SK-N-SH (cell line): ENCODE measurements at regions not wholly inside any gene's neighbourhood (a gene's known extent, or its start where the extent isn't known, plus 50 kb on each side); places are given as distances from the start of the nearest gene placed in this dataset.

Experiments
- CTCF ChIA-PET: fragments of 300-600, 350-600 bp; formaldehyde crosslinking; extraction: SDS; loops from one replicate; lab custom pipeline; 2021; lab: Yijun Ruan, JAX
- POLR2A ChIA-PET: fragments of 350-600 bp; sonication (Branson Sonifier 250); formaldehyde crosslinking; extraction: SDS; loops from one replicate; lab custom pipeline; 2020; ENCODE audit warnings: antibody characterized with exemption, inconsistent platforms; lab: Yijun Ruan, JAX
- DNase-seq: peaks from one replicate; pipeline ENCODE4 v3.0.0; 2012
- H2AFZ ChIP-seq: fragments of 200-600 bp; sonication (generic); 2 replicates; pipeline ENCODE4 v1.8.1; 2016; ENCODE audit warnings: antibody characterized with exemption, mild to moderate bottlenecking, low read depth
- H3F3A ChIP-seq: fragments of 200-600 bp; sonication (generic); replicated peaks from 2 replicates; pipeline ENCODE3; 2016; ENCODE audit warnings: antibody characterized with exemption, mild to moderate bottlenecking; ENCODE audit not compliant: insufficient read depth
- H3K27ac ChIP-seq, 2 experiments: fragments of 200-500 bp in 1 of 2; fragments of 200-600 bp in 1 of 2; sonication (Bioruptor generic) in 1 of 2; sonication (generic), shearing (Covaris generic) in 1 of 2; 2 replicates each; pipeline versions ENCODE4 v1.5.1 to v1.6.1; 2014 to 2016; ENCODE audit warnings: low read depth in 2 of 2, inconsistent platforms in 1 of 2, low read length in 1 of 2, mild to moderate bottlenecking in 1 of 2, mixed read lengths in 1 of 2
- H3K27me3 ChIP-seq: fragments of 200-600 bp; sonication (generic), shearing (Covaris generic); 2 replicates; pipeline ENCODE4 v1.6.1; 2016; ENCODE audit warnings: mixed run types; ENCODE audit not compliant: insufficient read depth
- H3K36me3 ChIP-seq, 2 experiments: fragments of 200-500 bp in 1 of 2; fragments of 200-600 bp in 1 of 2; sonication (Bioruptor generic) in 1 of 2; sonication (generic) in 1 of 2; replicated peaks in 1 of 2; 2 replicates each; pipeline versions ENCODE3 to v1.5.1; 2014 to 2016; ENCODE audit warnings: low read length in 1 of 2, mild to moderate bottlenecking in 1 of 2; ENCODE audit not compliant: insufficient read depth in 2 of 2, control insufficient read depth in 1 of 2
- H3K4me1 ChIP-seq, 2 experiments: fragments of 200-500 bp in 1 of 2; fragments of 200-600 bp in 1 of 2; sonication (Bioruptor generic) in 1 of 2; sonication (generic), shearing (Covaris generic) in 1 of 2; 2 replicates each; pipeline versions ENCODE4 v1.5.1 to v1.6.1; 2014 to 2016; ENCODE audit warnings: low read depth in 1 of 2, low read length in 1 of 2, mixed run types in 1 of 2; ENCODE audit not compliant: insufficient read depth in 2 of 2, control insufficient read depth in 1 of 2
- H3K4me2 ChIP-seq: fragments of 200-600 bp; sonication (generic), shearing (Covaris generic); 2 replicates; pipeline ENCODE4 v1.6.1; 2017; ENCODE audit warnings: mixed run types
- H3K4me3 ChIP-seq, 2 experiments: fragments of 200-500 bp in 1 of 2; fragments of 200-600 bp in 1 of 2; sonication (Bioruptor generic) in 1 of 2; sonication (generic), shearing (Covaris generic) in 1 of 2; 2 replicates each; pipeline versions ENCODE4 v1.5.1 to v1.8.1; 2014 to 2016; ENCODE audit warnings: low read depth in 2 of 2, inconsistent platforms in 1 of 2, low read length in 1 of 2, mild to moderate bottlenecking in 1 of 2, mixed read lengths in 1 of 2, moderate library complexity in 1 of 2
- H3K79me2 ChIP-seq: fragments of 200-600 bp; sonication (generic); 2 replicates; pipeline ENCODE4 v1.8.1; 2017; ENCODE audit warnings: mild to moderate bottlenecking; ENCODE audit not compliant: insufficient read depth
- H3K9ac ChIP-seq: fragments of 200-600 bp; sonication (generic); 2 replicates; pipeline ENCODE4 v1.6.1; 2017; ENCODE audit warnings: mixed run types
- H3K9me2 ChIP-seq: fragments of 200-600 bp; sonication (generic); 2 replicates; pipeline ENCODE4 v1.6.1; 2017; ENCODE audit warnings: mixed run types
- H3K9me3 ChIP-seq: fragments of 200-600 bp; sonication (generic); 2 replicates; pipeline ENCODE4 v1.6.1; 2017; ENCODE audit warnings: mixed run types, mild to moderate bottlenecking, moderate library complexity
- H4K20me1 ChIP-seq: fragments of 200-600 bp; sonication (generic); 2 replicates; pipeline ENCODE4 v1.6.1; 2017; ENCODE audit warnings: mild to moderate bottlenecking, mixed run types; ENCODE audit not compliant: insufficient read depth
- ELF1 ChIP-seq: IDR thresholded peaks from 2 replicates; pipeline ENCODE4 v1.4.0; 2012
- EZH2phosphoT487 ChIP-seq: fragments of 200-600 bp; sonication (generic); IDR thresholded peaks from 2 replicates; pipeline ENCODE4 v1.6.1; 2017; ENCODE audit warnings: low read depth, mixed run types, mild to moderate bottlenecking, antibody characterized with exemption, moderate library complexity, borderline replicate concordance
- FOSL2 ChIP-seq: IDR thresholded peaks from 2 replicates; pipeline ENCODE4 v1.4.0; 2012; ENCODE audit warnings: low read depth, mild to moderate bottlenecking, moderate library complexity, borderline replicate concordance
- GATA2 ChIP-seq: sonication (generic); formaldehyde crosslinking; IDR thresholded peaks from 2 replicates; pipeline ENCODE4 v1.5.0; 2020; ENCODE audit warnings: mild to moderate bottlenecking, missing genetic modification reagents
- MEF2A ChIP-seq: IDR thresholded peaks from 2 replicates; pipeline ENCODE4 v1.4.0; 2012; ENCODE audit warnings: low read depth, borderline replicate concordance
- MXI1 ChIP-seq: IDR thresholded peaks from 2 replicates; pipeline ENCODE4 v1.6.1; 2012; ENCODE audit warnings: mild to moderate bottlenecking, low read depth, low read length, improper control_type of control experiment
- NFIC ChIP-seq: IDR thresholded peaks from 2 replicates; pipeline ENCODE4 v1.4.0; 2012; ENCODE audit warnings: borderline replicate concordance
- RAD21 ChIP-seq: IDR thresholded peaks from 2 replicates; pipeline ENCODE4 v1.6.1; 2012; ENCODE audit warnings: mild to moderate bottlenecking, low read length
- RCOR1 ChIP-seq: fragments of 150-350 bp; IDR thresholded peaks from 2 replicates; pipeline ENCODE4 v1.6.1; 2017; ENCODE audit warnings: antibody characterized with exemption, low read length
- SMC3 ChIP-seq: IDR thresholded peaks from 2 replicates; pipeline ENCODE4 v1.6.1; 2012; ENCODE audit warnings: low read depth, low read length, improper control_type of control experiment
- TCF12 ChIP-seq: IDR thresholded peaks from 2 replicates; pipeline ENCODE4 v1.4.0; 2012
- YY1 ChIP-seq: IDR thresholded peaks from 2 replicates; pipeline ENCODE4 v1.4.0; 2012; ENCODE audit warnings: low read depth, mild to moderate bottlenecking
- WGBS: methylation state at CpG from one replicate; pipeline ENCODE4 v1.1.6; 2017; ENCODE audit warnings: low lambda C conversion rate; 5-methylcytosine and 5-hydroxymethylcytosine counted together
- TF ChIP-seq, protein P1 (sequence below): fragments of 150-350 bp; IDR thresholded peaks from 2 replicates; pipeline ENCODE4 v1.6.1; 2016; ENCODE audit warnings: mild to moderate bottlenecking, low read depth, low read length
- TF ChIP-seq, protein P2 (sequence below): IDR thresholded peaks from 2 replicates; pipeline ENCODE4 v1.4.0; 2012; ENCODE audit warnings: low read depth, borderline replicate concordance
- TF ChIP-seq, protein P3 (sequence below): IDR thresholded peaks from 2 replicates; pipeline ENCODE4 v1.6.1; 2012; ENCODE audit warnings: mild to moderate bottlenecking, low read depth, low read length, moderate library complexity

- TF ChIP-seq MXI1: no peak
Measured at GRCh38 chr1:233459470-233459945, 132.0 kb downstream of the MAP3K21 start (continued).

GRCh38 chr1:233459968-233460367, 132.4 kb downstream of the MAP3K21 start:
- Histone ChIP-seq H3K4me3 (no peak overlapping the region), H3K4me2 (no peak overlapping the region), H2AFZ (no peak overlapping the region), H4K20me1 (no peaks in the 10 kb centered on the region), H3K4me1 (peaks cover 0 to 2% of the 10 kb centered on the region in 2 experiments; a peak in 1 of 4 replicates), H3K9me2 (no peaks in the 10 kb centered on the region), H3K36me3 (no peaks in the 10 kb centered on the region), H3F3A (no peaks in the 10 kb centered on the region), H3K9ac (no peak overlapping the region), H3K27ac (no peak overlapping the region), H3K79me2 (no peaks in the 10 kb centered on the region), H3K9me3 (no peaks in the 10 kb centered on the region), H3K27me3 (no peaks in the 10 kb centered on the region)
- ChIA-PET POLR2A (no interaction called here), CTCF (no interaction called here)
- 61% methylated on average over 5 of the region's 5 CpGs for WGBS
- TF ChIP-seq ELF1: no peak
- DNase-seq: no peak

DNA sequence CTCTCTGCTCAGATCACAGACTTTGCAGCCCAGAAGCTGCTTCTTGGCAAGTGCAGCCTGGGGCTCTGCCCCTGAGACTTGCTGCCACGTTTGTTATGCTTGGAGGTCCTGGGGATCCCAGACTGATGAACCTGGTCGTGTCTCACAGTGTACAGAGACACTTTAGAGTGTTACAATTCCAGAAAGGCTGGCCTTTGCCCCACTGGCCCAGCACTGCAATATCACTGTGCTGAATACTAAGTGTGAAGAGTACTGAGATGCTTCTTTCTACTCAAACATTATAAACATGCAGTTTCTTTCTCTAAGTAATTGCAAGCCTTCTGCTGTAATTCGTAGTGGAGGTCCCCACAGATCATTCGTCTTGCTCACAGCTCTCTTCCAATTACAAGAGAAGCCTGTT, 133.2 kb downstream of the MAP3K21 start:
- no peak overlapping the region for H3K4me3 ChIP-seq
- no peak overlapping the region for H3K9ac ChIP-seq
- H3K27me3 ChIP-seq: no peaks in the 10 kb centered on the region
- H3K4me2 ChIP-seq: no peak overlapping the region
- ChIA-PET CTCF (no interaction called here), POLR2A (no interaction called here)
- no peaks in the 10 kb centered on the region for H3K36me3 ChIP-seq
- H3F3A ChIP-seq: no peaks in the 10 kb centered on the region
- H3K9me3 ChIP-seq: no peaks in the 10 kb centered on the region
- H2AFZ ChIP-seq: no peak overlapping the region
- no peak overlapping the region for H3K27ac ChIP-seq
- no peak for DNase-seq
- no peaks in the 10 kb centered on the region for H3K79me2 ChIP-seq
- no peaks in the 10 kb centered on the region for H3K9me2 ChIP-seq
- TF ChIP-seq TCF12: no peak
- TF ChIP-seq RCOR1: no peak
- TF ChIP-seq MXI1: no peak
- TF ChIP-seq, protein P1, sequence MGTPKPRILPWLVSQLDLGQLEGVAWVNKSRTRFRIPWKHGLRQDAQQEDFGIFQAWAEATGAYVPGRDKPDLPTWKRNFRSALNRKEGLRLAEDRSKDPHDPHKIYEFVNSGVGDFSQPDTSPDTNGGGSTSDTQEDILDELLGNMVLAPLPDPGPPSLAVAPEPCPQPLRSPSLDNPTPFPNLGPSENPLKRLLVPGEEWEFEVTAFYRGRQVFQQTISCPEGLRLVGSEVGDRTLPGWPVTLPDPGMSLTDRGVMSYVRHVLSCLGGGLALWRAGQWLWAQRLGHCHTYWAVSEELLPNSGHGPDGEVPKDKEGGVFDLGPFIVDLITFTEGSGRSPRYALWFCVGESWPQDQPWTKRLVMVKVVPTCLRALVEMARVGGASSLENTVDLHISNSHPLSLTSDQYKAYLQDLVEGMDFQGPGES: no peak
- TF ChIP-seq MEF2A: no peak
- TF ChIP-seq SMC3: no peak
- no peak for TF ChIP-seq GATA2 (CRISPR knock-in tag)
- no peak for TF ChIP-seq EZH2phosphoT487
- no peak for TF ChIP-seq YY1
- TF ChIP-seq ELF1: no peak
- TF ChIP-seq NFIC: no peak
- TF ChIP-seq, protein P2, sequence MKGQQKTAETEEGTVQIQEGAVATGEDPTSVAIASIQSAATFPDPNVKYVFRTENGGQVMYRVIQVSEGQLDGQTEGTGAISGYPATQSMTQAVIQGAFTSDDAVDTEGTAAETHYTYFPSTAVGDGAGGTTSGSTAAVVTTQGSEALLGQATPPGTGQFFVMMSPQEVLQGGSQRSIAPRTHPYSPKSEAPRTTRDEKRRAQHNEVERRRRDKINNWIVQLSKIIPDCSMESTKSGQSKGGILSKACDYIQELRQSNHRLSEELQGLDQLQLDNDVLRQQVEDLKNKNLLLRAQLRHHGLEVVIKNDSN: no peak
- TF ChIP-seq, protein P3, sequence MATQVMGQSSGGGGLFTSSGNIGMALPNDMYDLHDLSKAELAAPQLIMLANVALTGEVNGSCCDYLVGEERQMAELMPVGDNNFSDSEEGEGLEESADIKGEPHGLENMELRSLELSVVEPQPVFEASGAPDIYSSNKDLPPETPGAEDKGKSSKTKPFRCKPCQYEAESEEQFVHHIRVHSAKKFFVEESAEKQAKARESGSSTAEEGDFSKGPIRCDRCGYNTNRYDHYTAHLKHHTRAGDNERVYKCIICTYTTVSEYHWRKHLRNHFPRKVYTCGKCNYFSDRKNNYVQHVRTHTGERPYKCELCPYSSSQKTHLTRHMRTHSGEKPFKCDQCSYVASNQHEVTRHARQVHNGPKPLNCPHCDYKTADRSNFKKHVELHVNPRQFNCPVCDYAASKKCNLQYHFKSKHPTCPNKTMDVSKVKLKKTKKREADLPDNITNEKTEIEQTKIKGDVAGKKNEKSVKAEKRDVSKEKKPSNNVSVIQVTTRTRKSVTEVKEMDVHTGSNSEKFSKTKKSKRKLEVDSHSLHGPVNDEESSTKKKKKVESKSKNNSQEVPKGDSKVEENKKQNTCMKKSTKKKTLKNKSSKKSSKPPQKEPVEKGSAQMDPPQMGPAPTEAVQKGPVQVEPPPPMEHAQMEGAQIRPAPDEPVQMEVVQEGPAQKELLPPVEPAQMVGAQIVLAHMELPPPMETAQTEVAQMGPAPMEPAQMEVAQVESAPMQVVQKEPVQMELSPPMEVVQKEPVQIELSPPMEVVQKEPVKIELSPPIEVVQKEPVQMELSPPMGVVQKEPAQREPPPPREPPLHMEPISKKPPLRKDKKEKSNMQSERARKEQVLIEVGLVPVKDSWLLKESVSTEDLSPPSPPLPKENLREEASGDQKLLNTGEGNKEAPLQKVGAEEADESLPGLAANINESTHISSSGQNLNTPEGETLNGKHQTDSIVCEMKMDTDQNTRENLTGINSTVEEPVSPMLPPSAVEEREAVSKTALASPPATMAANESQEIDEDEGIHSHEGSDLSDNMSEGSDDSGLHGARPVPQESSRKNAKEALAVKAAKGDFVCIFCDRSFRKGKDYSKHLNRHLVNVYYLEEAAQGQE: no peak
- no peak for TF ChIP-seq RAD21
- no peak for TF ChIP-seq FOSL2
- 39% methylated on average over 4 of the region's 4 CpGs for WGBS
- no peaks in the 10 kb centered on the region for H4K20me1 ChIP-seq
- no peaks in the 10 kb centered on the region for H3K4me1 ChIP-seq
